ENCODE measurements at regions not wholly inside any gene's neighbourhood (a gene's known extent, or its start where the extent isn't known, plus 50 kb on each side); places are given as distances from the start of the nearest gene placed in this dataset.

- TF ChIP-seq CTCF (IDR thresholded peaks at IDR 0.05; ENCODE audit: low read depth, low read length): no peak
- H3K27ac ChIP-seq: no peak overlapping the region
- H3K27me3 ChIP-seq (ENCODE audit: insufficient read depth, low read depth, severe bottlenecking): peaks cover 74% of the 10 kb centered on the region
These were observed 229.6 kb upstream of the AGA start for GRCh38 chr4:177671845-177672244.

GRCh38 chr4:177673985-177674489 lies 231.8 kb upstream of the AGA start:
- Histone ChIP-seq H3K9me3 (ENCODE audit: severe bottlenecking) (no peaks in the 10 kb centered on the region), H3K27me3 (ENCODE audit: insufficient read depth, low read depth, severe bottlenecking) (peaks cover 79% of the 10 kb centered on the region), H3K36me3 (no peaks in the 10 kb centered on the region), H3K4me3 (ENCODE audit: low read depth, low read length) (no peak overlapping the region), H3K27ac (no peak overlapping the region)
- no peak for TF ChIP-seq CTCF (IDR thresholded peaks at IDR 0.05; ENCODE audit: low read depth, low read length)
- DNase-seq: no peak

More at GRCh38 chr4:177671845-177672244, 229.6 kb upstream of the AGA start:
- Histone ChIP-seq H3K9me3 (ENCODE audit: severe bottlenecking) (no peaks in the 10 kb centered on the region), H3K4me3 (ENCODE audit: low read depth, low read length) (no peak overlapping the region), H3K36me3 (no peaks in the 10 kb centered on the region)
- no peak for DNase-seq

GRCh38 chr4:177680308-177680707 lies 238.1 kb upstream of the AGA start:
- H3K27me3 ChIP-seq (ENCODE audit: insufficient read depth, low read depth, severe bottlenecking): peaks cover 73% of the 10 kb centered on the region
- no peaks in the 10 kb centered on the region for H3K9me3 ChIP-seq (ENCODE audit: severe bottlenecking)

GRCh38 chr4:177681902-177682301 lies 239.7 kb upstream of the AGA start:
- peaks cover 70% of the 10 kb centered on the region for H3K27me3 ChIP-seq (ENCODE audit: insufficient read depth, low read depth, severe bottlenecking)
- H3K4me3 ChIP-seq (ENCODE audit: low read depth, low read length): no peak overlapping the region
- TF ChIP-seq CTCF (IDR thresholded peaks at IDR 0.05; ENCODE audit: low read depth, low read length): no peak
- no peaks in the 10 kb centered on the region for H3K9me3 ChIP-seq (ENCODE audit: severe bottlenecking)
- no peak overlapping the region for H3K27ac ChIP-seq
- DNase-seq: no peak
- no peaks in the 10 kb centered on the region for H3K36me3 ChIP-seq

More at GRCh38 chr4:177680308-177680707, 238.1 kb upstream of the AGA start:
- H3K27ac ChIP-seq: no peak overlapping the region
- no peak overlapping the region for H3K4me3 ChIP-seq (ENCODE audit: low read depth, low read length)
- H3K36me3 ChIP-seq: no peaks in the 10 kb centered on the region
- no peak for DNase-seq
- no peak for TF ChIP-seq CTCF (IDR thresholded peaks at IDR 0.05; ENCODE audit: low read depth, low read length)

GRCh38 chr4:177687117-177687516 lies 244.9 kb upstream of the AGA start:
- TF ChIP-seq CTCF (IDR thresholded peaks at IDR 0.05; ENCODE audit: low read depth, low read length): no peak
- Histone ChIP-seq H3K36me3 (no peaks in the 10 kb centered on the region), H3K9me3 (ENCODE audit: severe bottlenecking) (no peaks in the 10 kb centered on the region), H3K4me3 (ENCODE audit: low read depth, low read length) (no peak overlapping the region), H3K27me3 (ENCODE audit: insufficient read depth, low read depth, severe bottlenecking) (peaks cover 56% of the 10 kb centered on the region), H3K27ac (no peak overlapping the region)
- DNase-seq: no peak

- H3K27ac ChIP-seq: no peak overlapping the region
- no peaks in the 10 kb centered on the region for H3K36me3 ChIP-seq
- H3K9me3 ChIP-seq (ENCODE audit: severe bottlenecking): no peaks in the 10 kb centered on the region
- no peak for DNase-seq
- peaks cover 69% of the 10 kb centered on the region for H3K27me3 ChIP-seq (ENCODE audit: insufficient read depth, low read depth, severe bottlenecking)
- H3K4me3 ChIP-seq (ENCODE audit: low read depth, low read length): no peak overlapping the region
- no peak for TF ChIP-seq CTCF (IDR thresholded peaks at IDR 0.05; ENCODE audit: low read depth, low read length)
These were observed 250.7 kb upstream of the AGA start for GRCh38 chr4:177692907-177693306.
